ENCODE measurements at regions not wholly inside any gene's neighbourhood (a gene's known extent, or its start where the extent isn't known, plus 50 kb on each side); places are given as distances from the start of the nearest gene placed in this dataset.
A peak's percentile ranks its signal among the peaks of the same experiment; 100 is the strongest.

DNA sequence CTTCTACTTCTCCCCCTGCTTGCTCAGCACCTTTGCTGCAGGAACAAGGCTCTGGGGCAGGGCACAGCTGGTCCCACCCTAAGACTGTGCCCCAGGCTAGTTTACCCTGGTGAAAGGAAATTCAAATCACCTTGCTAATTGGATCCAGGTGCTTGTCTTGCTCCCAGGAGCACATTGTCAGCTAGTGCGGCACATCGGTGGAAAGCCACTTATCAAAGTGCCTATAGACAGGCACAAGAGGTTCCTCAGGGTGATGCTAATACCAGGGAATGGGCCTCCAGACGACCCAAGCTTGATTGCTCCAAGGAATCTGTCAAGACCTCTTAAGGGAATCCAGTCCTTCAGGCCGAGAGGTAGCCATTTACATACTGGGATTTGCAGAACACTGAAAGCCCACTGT is 64.5 kb upstream of the PRPS1 start:
- no peak overlapping the region for H3K4me3 ChIP-seq (ENCODE audit: insufficient read depth, low read depth, low read length)
- CTCF ChIA-PET: no interaction called here
- WGBS, 2 experiments (ENCODE audit: extremely low coverage in 2 of 2, insufficient read length in 1 of 2): 72% methylated on average over 2 of the region's 4 CpGs; no CpG with 5 or more reads in 1 of the 2 experiments
- H3K27ac ChIP-seq (ENCODE audit: insufficient read depth, low read length): no peak overlapping the region
- in situ Hi-C loops (cut with MboI; ENCODE audit: low sequenced_read_pairs): no loop called here
- H3K23ac ChIP-seq (ENCODE audit: low read depth, low read length): no peak overlapping the region
- peak overlapping the region; percentile 7; the same call in 1 of the 2 replicates for H2AK5ac ChIP-seq (ENCODE audit: low read depth, low read length)
- no peak for TF ChIP-seq CTCF (conservative IDR thresholded peaks at IDR 0.05; ENCODE audit: low read depth, low read length)
- TF ChIP-seq RAD21 (IDR thresholded peaks at IDR 0.05; ENCODE audit: low read length): no peak
- TF ChIP-seq RFX5 (IDR thresholded peaks at IDR 0.05; ENCODE audit: low read depth, low read length): no peak
- TF ChIP-seq BHLHE40 (IDR thresholded peaks at IDR 0.05; ENCODE audit: low read depth, low read length): no peak
- TF ChIP-seq POLR2A (IDR thresholded peaks at IDR 0.05; ENCODE audit: low read depth, low read length): no peak
- no peak for TF ChIP-seq MXI1 (IDR thresholded peaks at IDR 0.05; ENCODE audit: borderline replicate concordance, low read depth, low read length)
- TF ChIP-seq SMC3 (IDR thresholded peaks at IDR 0.05; ENCODE audit: low read depth, low read length): no peak
- no peak for TF ChIP-seq FOS (IDR thresholded peaks at IDR 0.05; ENCODE audit: low read depth, low read length)
- TF ChIP-seq, protein P1, sequence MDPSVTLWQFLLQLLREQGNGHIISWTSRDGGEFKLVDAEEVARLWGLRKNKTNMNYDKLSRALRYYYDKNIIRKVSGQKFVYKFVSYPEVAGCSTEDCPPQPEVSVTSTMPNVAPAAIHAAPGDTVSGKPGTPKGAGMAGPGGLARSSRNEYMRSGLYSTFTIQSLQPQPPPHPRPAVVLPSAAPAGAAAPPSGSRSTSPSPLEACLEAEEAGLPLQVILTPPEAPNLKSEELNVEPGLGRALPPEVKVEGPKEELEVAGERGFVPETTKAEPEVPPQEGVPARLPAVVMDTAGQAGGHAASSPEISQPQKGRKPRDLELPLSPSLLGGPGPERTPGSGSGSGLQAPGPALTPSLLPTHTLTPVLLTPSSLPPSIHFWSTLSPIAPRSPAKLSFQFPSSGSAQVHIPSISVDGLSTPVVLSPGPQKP (IDR thresholded peaks at IDR 0.05; ENCODE audit: borderline replicate concordance, low read depth, low read length): no peak
- no peak for TF ChIP-seq RCOR1 (IDR thresholded peaks at IDR 0.05; ENCODE audit: insufficient replicate concordance, low read length)
- TF ChIP-seq, protein P2, sequence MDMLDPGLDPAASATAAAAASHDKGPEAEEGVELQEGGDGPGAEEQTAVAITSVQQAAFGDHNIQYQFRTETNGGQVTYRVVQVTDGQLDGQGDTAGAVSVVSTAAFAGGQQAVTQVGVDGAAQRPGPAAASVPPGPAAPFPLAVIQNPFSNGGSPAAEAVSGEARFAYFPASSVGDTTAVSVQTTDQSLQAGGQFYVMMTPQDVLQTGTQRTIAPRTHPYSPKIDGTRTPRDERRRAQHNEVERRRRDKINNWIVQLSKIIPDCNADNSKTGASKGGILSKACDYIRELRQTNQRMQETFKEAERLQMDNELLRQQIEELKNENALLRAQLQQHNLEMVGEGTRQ (IDR thresholded peaks at IDR 0.05; ENCODE audit: low read depth, low read length): no peak
- H2BK5ac ChIP-seq (ENCODE audit: low read depth, low read length, poor library complexity, severe bottlenecking): peak overlapping the region; percentile 68
- H2BK15ac ChIP-seq (ENCODE audit: low read depth, low read length): no peak overlapping the region
- DNase-seq (no peak), ATAC-seq (ENCODE audit: low read depth) (no peak)
- no peaks in the 10 kb centered on the region for H3K36me3 ChIP-seq (ENCODE audit: control insufficient read depth, insufficient read depth, low read length)
- H3K4ac ChIP-seq (ENCODE audit: low read depth, low read length): peak overlapping the region; percentile 40
- H4K8ac ChIP-seq (ENCODE audit: low read depth in 2 of 2, low read length in 2 of 2): peak overlapping the region in 1 of 2 experiments; percentile 37; a peak in 1 of 4 replicates
- no peaks in the 10 kb centered on the region for H3K9me3 ChIP-seq (ENCODE audit: control insufficient read depth, insufficient read depth, low read length)
- no peak overlapping the region; the same call in 1 of the 2 replicates for H3K18ac ChIP-seq (ENCODE audit: low read depth, low read length)
- H3K9ac ChIP-seq (ENCODE audit: low read depth, low read length): no peak overlapping the region
- H2AK9ac ChIP-seq (replicated peaks; ENCODE audit: low read depth, low read length, poor library complexity): no peak overlapping the region
- H3K27me3 ChIP-seq (ENCODE audit: control insufficient read depth, insufficient read depth, low read length): no peaks in the 10 kb centered on the region
- H4K20me1 ChIP-seq (ENCODE audit: insufficient read depth, low read length): no peaks in the 10 kb centered on the region
- H4K91ac ChIP-seq (ENCODE audit: insufficient read depth, low read depth, low read length): peak overlapping the region; percentile 13
- H3K4me2 ChIP-seq (ENCODE audit: low read depth, low read length): no peak overlapping the region
- POLR2A ChIA-PET (ENCODE audit: unreplicated experiment): no interaction called here
- H3K4me1 ChIP-seq (ENCODE audit: control insufficient read depth, insufficient read depth, low read length): peaks cover 22% of the 10 kb centered on the region
- no TSS peak for BruUV-seq (replicated peaks)
- H3K56ac ChIP-seq (ENCODE audit: extremely low read depth, insufficient read depth, low read length): no peak overlapping the region
- H2BK120ac ChIP-seq (ENCODE audit: low read depth, low read length): peak overlapping the region; percentile 25
- dilution Hi-C loops (cut with HindIII; ENCODE audit: low sequenced_read_pairs, unreplicated experiment): no loop called here
- H3K79me1 ChIP-seq (ENCODE audit: low read depth in 1 of 2, low read length in 2 of 2): no peaks in the 10 kb centered on the region
- H4K5ac ChIP-seq (ENCODE audit: low read depth, low read length): peak overlapping the region; percentile 33; the same call in 1 of the 2 replicates
- no peak overlapping the region for H3K14ac ChIP-seq (replicated peaks; ENCODE audit: low read depth, low read length)
- intact Hi-C loops (cut with micrococcal nuclease): no loop called here
- peaks cover 11% of the 10 kb centered on the region for H3K9me1 ChIP-seq (ENCODE audit: insufficient read depth, low read length)
- H2BK20ac ChIP-seq (ENCODE audit: low read depth, low read length): peak overlapping the region; percentile 32
- H2AFZ ChIP-seq (replicated peaks; ENCODE audit: low read length, poor library complexity): no peak overlapping the region
